ENCODE measurements at regions not wholly inside any gene's neighbourhood (a gene's known extent, or its start where the extent isn't known, plus 50 kb on each side); places are given as distances from the start of the nearest gene placed in this dataset.

- DNase-seq (ENCODE audit: low read depth) = no peak
- no peak overlapping the region for H3K4me3 ChIP-seq (ENCODE audit: low read depth, low read length)
- TF ChIP-seq MAX (IDR thresholded peaks at IDR 0.05; ENCODE audit: low read depth, low read length) (no peak), CTCF (IDR thresholded peaks at IDR 0.05; ENCODE audit: low read depth, low read length) (no peak), POLR2A (IDR thresholded peaks at IDR 0.05; ENCODE audit: extremely low read depth, insufficient read length) (no peak), MYC (IDR thresholded peaks at IDR 0.05; ENCODE audit: low read depth, low read length) (no peak)
These were observed 52.9 kb upstream of the LINC00305 start for GRCh38 chr18:64201781-64202180.

- no peak for TF ChIP-seq CTCF (IDR thresholded peaks at IDR 0.05; ENCODE audit: low read depth, low read length)
- TF ChIP-seq POLR2A (IDR thresholded peaks at IDR 0.05; ENCODE audit: extremely low read depth, insufficient read length) = no peak
- TF ChIP-seq MYC (IDR thresholded peaks at IDR 0.05; ENCODE audit: low read depth, low read length) = no peak
- no peak for TF ChIP-seq MAX (IDR thresholded peaks at IDR 0.05; ENCODE audit: low read depth, low read length)
- no peak for DNase-seq (ENCODE audit: low read depth)
- H3K4me3 ChIP-seq (ENCODE audit: low read depth, low read length) = no peak overlapping the region
These were observed 50.7 kb upstream of the LINC00305 start for GRCh38 chr18:64199581-64199980.
